Spleen (tissue), 11 donors: ENCODE measurements at regions not wholly inside any gene's neighbourhood (a gene's known extent, or its start where the extent isn't known, plus 50 kb on each side); places are given as distances from the start of the nearest gene placed in this dataset.

Source experiments
- DNase-seq: peaks from one replicate; pipeline ENCODE4 v3.0.0-alpha.2; 2020
- H3K27ac ChIP-seq, 8 donors: fragments of 200-600 bp; sonication (generic) in 7 of 8; 1 replicate in 4 of 8; 2 replicates in 4 of 8; pipeline versions ENCODE4 v1.5.0 to v1.8.0; 2016 to 2021; ENCODE audit warnings: inconsistent platforms in 4 of 8, mild to moderate bottlenecking in 4 of 8, moderate library complexity in 1 of 8
- H3K27me3 ChIP-seq, 7 donors: fragments of 200-600 bp; sonication (generic) in 6 of 7; replicated peaks in 1 of 7; 1 replicate in 4 of 7; 2 replicates in 3 of 7; pipeline versions ENCODE4 v1.5.0 to v1.8.0; 2016 to 2021; ENCODE audit warnings: inconsistent platforms in 3 of 7, mild to moderate bottlenecking in 1 of 7
- H3K36me3 ChIP-seq, 6 donors: fragments of 200-600 bp; sonication (generic) in 5 of 6; 1 replicate in 4 of 6; 2 replicates in 2 of 6; pipeline versions ENCODE4 v1.5.0 to v1.8.0; 2016 to 2021; ENCODE audit warnings: inconsistent platforms in 2 of 6
- H3K4me1 ChIP-seq, 6 donors: fragments of 200-600 bp; sonication (generic) in 5 of 6; 1 replicate in 3 of 6; 2 replicates in 3 of 6; pipeline versions ENCODE4 v1.5.0 to v1.8.0; 2016 to 2021; ENCODE audit warnings: inconsistent platforms in 3 of 6
- H3K4me3 ChIP-seq, 8 donors: fragments of 200-600 bp; sonication (generic) in 7 of 8; 1 replicate in 4 of 8; 2 replicates in 4 of 8; pipeline versions ENCODE4 v1.5.0 to v1.8.0; 2016 to 2021; ENCODE audit warnings: inconsistent platforms in 4 of 8, mild to moderate bottlenecking in 4 of 8, moderate library complexity in 2 of 8
- H3K9me3 ChIP-seq, 8 donors: fragments of 200-600 bp; sonication (generic) in 7 of 8; 1 replicate in 4 of 8; 2 replicates in 4 of 8; pipeline versions ENCODE4 v1.5.0 to v1.8.0; 2016 to 2021; ENCODE audit warnings: inconsistent platforms in 4 of 8
- CTCF ChIP-seq, 11 experiments: fragments of 200-600 bp in 7 of 11; fragments of 450-650 bp in 4 of 11; sonication (generic) in 4 of 11; IDR thresholded peaks in 8 of 11; conservative IDR thresholded peaks in 3 of 11; 1 replicate in 7 of 11; 2 replicates in 4 of 11; pipeline versions ENCODE4 v1.4.0 to v1.8.0; 2016 to 2021; ENCODE audit warnings: antibody characterized with exemption in 11 of 11, inconsistent platforms in 4 of 11, mild to moderate bottlenecking in 1 of 11
- POLR2A ChIP-seq, 3 donors: fragments of 450-650 bp; IDR thresholded peaks; one replicate each; pipeline ENCODE4 v1.5.1; 2017; ENCODE audit warnings: antibody characterized with exemption in 3 of 3, mild to moderate bottlenecking in 1 of 3
- POLR2AphosphoS5 ChIP-seq, 3 donors: sonication (generic); formaldehyde crosslinking; IDR thresholded peaks; one replicate each; pipeline ENCODE4 v1.5.1; 2017; ENCODE audit warnings: antibody characterized with exemption in 3 of 3
- WGBS, 5 donors: extraction: QIAGEN DNeasy Blood & Tissue Kit in 3 of 5; methylation state at CpG; one replicate each; pipeline versions ENCODE4 v1.1.5 to v1.1.7; 2013 to 2018; 5-methylcytosine and 5-hydroxymethylcytosine counted together
- intact Hi-C: fragments of 100-400 bp; cut with DNase I; formaldehyde crosslinking; loops from one replicate; pipeline ENCODE4 v1.15.0; 2023; ENCODE audit warnings: low total_unique reads
- donor health status: healthy with polysubstance abuse.
- donor health status: DM: no; HTN: no; CAD: no; lungs with moderate emphysema.
- donor health status: DM: no; HTN: no; CAD: no.
- donor health status: Bipolar disorder and iron deficiency.
- donor health status: healthy.
- donor health status: DM: no; HTN: no; CAD: no.
- donor health status: DM: yes; HTN: yes; CAD: no.

DNA sequence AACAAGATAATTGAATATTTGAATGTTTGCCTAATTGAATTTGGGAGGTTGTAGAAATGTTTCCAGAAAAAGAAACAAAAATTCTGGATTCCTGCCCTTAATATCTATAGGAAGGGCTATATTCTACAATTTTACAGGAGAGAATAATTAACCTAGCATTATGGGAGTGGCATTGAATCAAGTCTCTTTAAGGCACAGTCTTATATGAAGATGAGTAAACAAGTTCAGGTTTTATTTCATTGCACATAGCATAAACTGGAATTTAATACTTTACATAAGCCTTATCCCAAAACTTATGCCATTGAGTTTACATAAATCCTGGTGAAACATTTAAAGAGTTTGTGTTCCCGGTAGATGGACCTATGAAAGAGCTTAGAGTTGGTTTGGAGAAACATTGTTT lies 138.1 kb upstream of the ADAMTSL1 start:
- intact Hi-C loops: no loop called here
- DNase-seq: no peak
- Histone ChIP-seq H3K4me1 (no peaks in the 10 kb centered on the region), H3K9me3 (peaks cover 0 to 6% (median 0%) of the 10 kb centered on the region in 8 donors), H3K36me3 (no peaks in the 10 kb centered on the region), H3K27ac (no peak overlapping the region), H3K4me3 (no peak overlapping the region), H3K27me3 (no peaks in the 10 kb centered on the region)
- 80 to 94% (median 85%) methylated on average over 1 of the region's 1 CpG for WGBS, 5 donors
- TF ChIP-seq POLR2AphosphoS5 (IDR thresholded peaks at IDR 0.05) (no peak), CTCF (IDR thresholded peaks at IDR 0.05 in 8 of 11, conservative IDR thresholded peaks at IDR 0.05 in 3 of 11) (no peak), POLR2A (IDR thresholded peaks at IDR 0.05) (no peak)

GRCh38 chr9:18338042-18338441 lies 135.9 kb upstream of the ADAMTSL1 start:
- DNase-seq: no peak
- Histone ChIP-seq H3K27ac (no peak overlapping the region), H3K4me3 (no peak overlapping the region), H3K9me3 (peaks cover 0 to 8% (median 0%) of the 10 kb centered on the region in 8 donors), H3K36me3 (no peaks in the 10 kb centered on the region), H3K4me1 (no peaks in the 10 kb centered on the region), H3K27me3 (no peaks in the 10 kb centered on the region)
- 87 to 92% (median 90%) methylated on average over 4 of the region's 4 CpGs for WGBS, 5 donors
- intact Hi-C loops: no loop called here
- TF ChIP-seq CTCF (IDR thresholded peaks at IDR 0.05 in 8 of 11, conservative IDR thresholded peaks at IDR 0.05 in 3 of 11): no peak
- TF ChIP-seq POLR2AphosphoS5 (IDR thresholded peaks at IDR 0.05): no peak
- no peak for TF ChIP-seq POLR2A (IDR thresholded peaks at IDR 0.05)

- intact Hi-C loops: no loop called here
- H3K27ac ChIP-seq: no peak overlapping the region
These were observed 130.2 kb upstream of the ADAMTSL1 start for GRCh38 chr9:18343784-18344183.

GRCh38 chr9:18346745-18347144 lies 127.2 kb upstream of the ADAMTSL1 start:
- Histone ChIP-seq H3K4me3 (no peak overlapping the region), H3K27me3 (no peaks in the 10 kb centered on the region), H3K9me3 (no peaks in the 10 kb centered on the region), H3K36me3 (no peaks in the 10 kb centered on the region), H3K4me1 (no peaks in the 10 kb centered on the region), H3K27ac (no peak overlapping the region)
- no peak for TF ChIP-seq CTCF (IDR thresholded peaks at IDR 0.05 in 8 of 11, conservative IDR thresholded peaks at IDR 0.05 in 3 of 11)
- no peak for TF ChIP-seq POLR2A (IDR thresholded peaks at IDR 0.05)
- TF ChIP-seq POLR2AphosphoS5 (IDR thresholded peaks at IDR 0.05): no peak
- 78 to 95% (median 86%) methylated on average over 3 of the region's 3 CpGs for WGBS, 5 donors
- DNase-seq: no peak
- intact Hi-C loops: no loop called here

More at GRCh38 chr9:18343784-18344183, 130.2 kb upstream of the ADAMTSL1 start:
- peaks cover 0 to 8% (median 0%) of the 10 kb centered on the region in 8 donors for H3K9me3 ChIP-seq
- no peak for DNase-seq
- no peak for TF ChIP-seq POLR2AphosphoS5 (IDR thresholded peaks at IDR 0.05)
- no peak for TF ChIP-seq CTCF (IDR thresholded peaks at IDR 0.05 in 8 of 11, conservative IDR thresholded peaks at IDR 0.05 in 3 of 11)
- no peak for TF ChIP-seq POLR2A (IDR thresholded peaks at IDR 0.05)
- no peaks in the 10 kb centered on the region for H3K36me3 ChIP-seq
- no peak overlapping the region for H3K4me3 ChIP-seq
- no peaks in the 10 kb centered on the region for H3K4me1 ChIP-seq
- WGBS, 5 donors: 81 to 91% (median 85%) methylated on average over 2 of the region's 2 CpGs
- no peaks in the 10 kb centered on the region for H3K27me3 ChIP-seq
